DMS114 treated with DMSO at 0.1 percent for 48 hours (cell line): ENCODE measurements at regions not wholly inside any gene's neighbourhood (a gene's known extent, or its start where the extent isn't known, plus 50 kb on each side); places are given as distances from the start of the nearest gene placed in this dataset.
"Not testable (repeated sequence)": the region's sequence is repeated elsewhere in the genome, so short reads cannot be mapped to it uniquely, and the experiment has no call there.

Experiments
- DNase-seq: peaks from one replicate; lab custom pipeline; 2025; ENCODE audit not compliant: unreplicated experiment; lab: John Stamatoyannopoulos, UW

DNA sequence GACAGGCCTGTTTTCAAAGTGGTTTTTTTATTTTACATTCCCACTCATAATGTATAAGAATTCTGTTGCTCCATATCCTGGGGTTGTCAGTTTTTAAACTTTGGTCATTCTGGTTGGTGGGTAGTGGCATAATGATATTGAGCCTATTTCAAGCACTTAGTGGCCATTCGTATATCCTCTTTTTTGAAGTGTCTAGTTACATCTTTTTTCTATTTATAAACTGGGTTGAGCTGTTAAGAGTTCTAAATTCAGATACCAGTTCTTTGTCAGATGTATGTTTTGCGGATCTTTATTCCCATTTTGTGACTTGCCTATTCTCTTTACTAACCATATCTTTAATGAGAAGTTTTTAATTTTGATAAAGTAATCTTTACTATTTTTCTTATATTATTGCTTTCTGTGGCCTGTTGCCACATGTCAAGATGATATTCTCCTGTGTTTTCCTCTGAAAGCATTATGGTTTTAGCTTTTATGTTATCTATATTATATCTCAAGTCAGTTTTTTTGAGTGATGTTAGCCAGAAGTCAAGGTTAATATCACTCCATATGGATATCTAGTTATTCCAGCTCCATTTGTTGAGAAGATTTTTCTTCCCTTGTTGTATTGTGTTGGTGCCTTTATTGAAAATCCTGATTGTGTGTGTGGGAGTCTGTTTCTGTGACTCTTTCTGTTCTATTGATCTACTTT lies 110.9 kb downstream of the FHIP1A start:
- DNase-seq, result no peak

DNA sequence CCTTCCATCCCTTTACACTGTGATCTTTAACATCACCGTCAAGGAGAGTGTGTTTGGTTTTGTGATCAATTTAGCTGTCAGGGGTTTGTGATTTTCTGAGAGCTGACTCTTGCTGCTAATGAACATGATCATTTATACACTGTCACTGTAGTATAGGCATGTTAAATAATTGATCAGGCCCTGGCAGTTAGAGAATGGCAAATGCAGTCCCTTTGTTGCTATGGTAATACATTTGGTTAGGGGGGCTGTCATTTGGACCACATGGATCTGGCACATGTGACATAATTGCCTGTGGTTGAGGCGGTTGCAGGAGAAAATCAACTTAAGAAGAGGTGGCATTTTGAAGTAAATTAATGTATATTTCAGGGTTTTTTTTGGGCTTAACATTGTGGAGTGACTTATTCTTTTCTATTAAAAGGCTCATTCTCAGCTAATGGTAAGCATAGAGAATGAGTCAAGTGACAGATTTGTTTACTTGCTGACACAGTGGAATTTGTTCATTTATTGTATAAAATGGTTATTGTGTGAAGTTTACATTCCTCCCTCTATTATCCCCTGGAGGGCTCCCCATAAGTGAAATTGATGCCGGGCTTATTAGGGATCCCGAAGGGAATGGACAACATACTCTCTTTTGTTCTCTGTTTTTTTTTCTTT lies 114.0 kb downstream of the FHIP1A start:
- DNase-seq, result no peak

DNA sequence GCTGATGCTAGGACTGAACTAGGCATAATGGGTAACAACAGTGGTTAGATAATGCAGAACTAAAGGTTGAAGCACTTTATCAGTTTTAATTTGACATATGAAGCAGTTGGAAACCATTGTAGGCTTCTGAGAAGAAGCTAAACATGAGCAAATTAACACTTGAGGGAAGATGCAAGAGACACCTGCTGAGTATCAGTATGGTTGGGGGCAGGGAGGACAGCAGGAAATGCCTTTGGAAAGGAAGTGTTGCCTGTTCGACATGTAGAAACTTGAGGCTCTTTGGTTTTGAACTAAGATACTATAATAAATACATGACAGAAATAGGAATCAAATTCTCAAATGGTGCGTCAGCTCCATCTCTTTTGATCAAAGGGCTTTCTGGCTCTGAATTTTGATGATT lies 115.6 kb downstream of the FHIP1A start:
- no peak for DNase-seq

- DNase-seq, result not testable (repeated sequence)
Observed at GRCh38 chr4:151526489-151526888, 117.5 kb downstream of the FHIP1A start.

DNA sequence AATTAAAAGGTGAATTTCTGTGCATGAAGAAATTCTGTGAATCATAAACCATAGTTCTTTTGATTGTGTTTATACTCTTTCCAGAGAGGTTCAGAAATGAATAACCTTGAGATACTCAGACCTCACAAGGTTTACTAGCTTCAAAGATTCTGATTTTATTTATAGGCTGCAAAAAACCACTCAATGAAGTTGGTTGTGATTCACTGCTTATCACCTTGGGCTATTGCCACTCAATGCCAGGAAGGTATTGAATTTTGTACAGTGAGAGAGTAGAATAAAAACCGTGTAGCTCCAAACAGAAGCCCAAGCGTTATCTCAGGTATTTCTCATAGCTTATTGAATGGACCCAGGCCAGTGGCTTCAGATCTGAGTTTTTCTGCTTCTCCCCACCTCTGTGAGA lies 118.7 kb downstream of the FHIP1A start:
- no peak for DNase-seq

- DNase-seq, result no peak
Observed at GRCh38 chr4:151529187-151529586, 120.2 kb downstream of the FHIP1A start.

DNA sequence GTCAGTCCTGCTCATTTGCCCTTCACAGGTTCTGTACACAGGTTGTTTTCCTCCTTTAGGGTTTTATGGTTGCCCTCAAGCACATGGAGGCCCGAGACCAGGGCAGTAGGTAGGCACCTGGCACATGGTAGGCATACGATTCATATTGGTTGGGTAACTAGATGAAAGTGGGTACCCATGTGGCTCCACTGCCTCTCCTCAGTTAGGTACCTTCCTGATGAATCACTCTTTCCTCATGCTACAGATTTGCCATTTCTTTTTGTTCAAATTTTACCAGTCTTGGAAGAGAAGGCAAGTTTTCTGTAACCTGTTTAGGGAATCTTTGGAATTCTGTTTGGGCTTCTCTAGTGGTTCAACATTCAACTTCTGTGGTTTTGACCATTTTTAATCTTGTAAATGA lies 121.3 kb downstream of the FHIP1A start:
- no peak for DNase-seq

DNA sequence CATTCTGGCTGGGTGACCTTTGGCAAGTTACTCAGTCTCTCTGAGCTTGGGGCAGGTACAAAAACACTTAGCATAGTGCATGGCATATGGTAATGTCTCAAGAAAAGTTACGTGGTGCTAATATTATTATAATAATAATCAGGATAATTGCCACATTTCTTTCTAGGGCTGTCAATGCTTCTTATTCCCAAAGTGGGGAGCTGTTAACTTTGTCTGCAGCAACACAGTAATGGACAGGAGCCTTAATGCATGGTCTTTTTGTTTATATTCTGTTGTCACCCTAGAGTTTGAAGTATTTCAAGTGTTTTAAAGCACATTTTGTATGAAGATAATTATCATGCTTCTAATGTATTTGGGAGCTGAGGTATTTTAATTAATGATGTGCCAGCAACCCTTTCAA lies 121.8 kb downstream of the FHIP1A start:
- no peak for DNase-seq

- no peak for DNase-seq
Observed at GRCh38 chr4:151532001-151532708, 123.2 kb downstream of the FHIP1A start.

GRCh38 chr4:151534195-151534594 lies 125.2 kb downstream of the FHIP1A start:
- no peak for DNase-seq

DNA sequence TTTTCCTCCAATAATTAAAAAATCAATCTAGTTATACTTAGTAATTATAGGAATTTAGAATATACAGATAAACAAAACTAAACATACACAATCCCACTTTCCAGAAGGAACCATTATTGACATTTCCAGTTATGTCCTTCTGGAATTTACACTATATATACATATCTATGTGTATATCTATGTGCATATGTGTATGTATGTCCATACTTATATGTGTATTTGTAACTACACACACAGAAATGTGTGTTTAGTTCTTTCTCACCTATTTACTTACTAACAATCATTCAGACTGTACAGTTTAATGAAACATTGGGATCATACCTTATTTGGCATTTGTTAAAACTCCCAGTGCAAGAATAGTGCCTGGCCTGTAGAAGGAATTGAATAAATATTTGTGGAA lies 126.4 kb downstream of the FHIP1A start:
- no peak for DNase-seq

GRCh38 chr4:151537687-151538086 lies 128.7 kb downstream of the FHIP1A start:
- no peak for DNase-seq

- DNase-seq, result no peak
Observed at GRCh38 chr4:151538963-151539362, 130.0 kb downstream of the FHIP1A start.

- no peak for DNase-seq
Observed at GRCh38 chr4:151540728-151541388, 131.9 kb downstream of the FHIP1A start.

DNA sequence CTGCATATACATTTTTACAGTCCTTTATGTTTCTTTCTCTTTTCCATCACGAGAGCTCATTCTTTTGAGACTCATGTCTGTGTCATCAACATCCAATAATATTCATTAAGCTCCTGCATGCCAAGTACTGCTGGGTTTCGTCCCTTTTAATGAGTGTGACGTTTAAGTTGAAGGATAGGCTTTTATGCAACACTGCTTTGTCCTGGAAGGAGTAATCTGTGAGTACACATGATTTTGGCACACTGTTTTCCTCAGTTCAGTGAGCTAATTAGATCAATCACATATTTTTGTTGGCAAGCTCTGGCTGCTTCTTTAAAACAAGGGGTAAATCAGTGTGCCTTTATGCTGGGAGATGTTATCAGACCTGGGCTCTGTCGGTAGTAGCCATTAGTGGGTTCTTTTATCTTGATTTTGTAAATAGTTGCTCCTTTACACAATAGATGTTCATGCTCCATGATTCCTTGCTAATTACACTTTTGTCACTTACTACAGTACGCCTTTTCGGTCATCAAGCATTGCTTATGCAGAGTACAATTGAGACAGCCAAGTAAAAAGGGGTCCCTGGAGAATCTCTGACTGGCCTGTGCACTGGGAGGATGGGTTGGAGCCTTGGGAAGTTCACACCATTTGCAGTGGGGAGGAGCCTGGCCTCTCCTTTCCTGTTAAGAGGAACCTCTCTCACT lies 132.6 kb downstream of the FHIP1A start:
- no peak for DNase-seq

DNA sequence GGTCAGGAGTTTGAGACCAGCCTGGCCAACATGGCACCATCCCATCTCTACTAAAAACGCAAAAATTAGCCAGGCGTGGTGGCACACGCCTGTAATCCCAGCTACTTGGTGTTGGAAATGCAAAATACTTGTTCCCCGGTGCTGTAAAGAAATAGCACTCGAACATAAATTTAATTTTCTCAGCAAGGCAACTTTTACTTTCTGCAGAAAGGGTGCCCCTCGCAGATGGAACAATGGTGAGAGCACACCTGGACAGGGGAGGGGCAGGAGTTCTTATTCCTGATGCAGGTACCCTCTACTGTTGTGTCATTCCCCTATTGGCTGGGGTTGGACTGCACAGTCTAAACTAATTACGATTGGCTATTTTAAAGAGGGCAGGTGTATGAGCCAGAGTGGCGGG lies 139.7 kb downstream of the FHIP1A start:
- no peak for DNase-seq

- DNase-seq, result not testable (repeated sequence)
Observed at GRCh38 chr4:151549378-151549777, 140.4 kb downstream of the FHIP1A start.

DNA sequence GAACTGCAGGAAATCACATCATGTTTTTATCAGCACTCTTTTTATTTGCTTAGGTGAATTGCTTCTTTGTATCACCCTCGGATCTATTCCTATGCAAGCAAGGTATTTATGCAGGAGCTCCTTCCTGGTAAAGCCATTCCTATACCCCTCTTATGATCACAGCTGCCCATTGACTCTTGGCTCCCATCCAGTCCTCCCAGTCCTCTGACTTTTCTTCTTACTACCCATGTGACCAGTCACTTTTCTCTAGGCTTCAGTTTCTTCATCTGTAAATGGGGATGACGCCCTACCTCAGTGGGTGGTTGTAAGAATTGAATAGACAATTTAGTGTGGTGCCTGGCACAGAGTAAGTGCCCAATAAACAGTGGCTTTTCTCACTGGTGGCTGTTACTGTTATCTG lies 144.9 kb downstream of the FHIP1A start:
- DNase-seq, result no peak

GRCh38 chr4:151555151-151555945 lies 146.4 kb downstream of the FHIP1A start:
- DNase-seq, result no peak

DNA sequence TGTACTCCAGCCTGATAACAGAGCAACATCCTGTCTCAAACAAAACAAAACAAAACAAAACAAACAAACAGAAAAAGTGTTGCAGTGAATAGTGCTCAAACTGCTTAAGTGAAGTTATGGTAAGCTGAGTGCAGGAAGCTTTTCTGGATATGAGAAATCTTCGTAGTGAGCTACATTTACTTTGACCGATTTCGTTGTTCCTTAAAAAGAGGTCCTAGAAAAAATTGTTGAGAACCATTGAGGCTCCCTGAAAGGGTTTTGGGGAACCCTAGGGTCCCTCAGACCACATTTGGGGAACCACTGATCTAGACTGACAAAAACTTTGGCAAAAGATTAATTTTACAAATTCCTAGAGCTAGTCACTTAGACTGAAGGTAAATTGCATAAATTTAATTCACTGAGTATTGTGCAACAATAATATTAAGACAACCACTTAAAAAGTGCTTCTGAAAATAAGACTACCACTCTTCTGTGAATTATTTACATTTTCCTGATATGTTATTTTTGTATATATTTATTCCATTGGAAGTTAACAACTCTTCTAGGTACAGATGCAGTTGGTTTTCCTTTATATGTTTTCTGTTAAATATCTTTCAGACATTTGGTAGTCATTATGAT lies 149.6 kb downstream of the FHIP1A start:
- DNase-seq, result no peak
